CD4-positive, alpha-beta T cell treated with Interleukin-15 for 1 hour (primary cell): ENCODE measurements at regions not wholly inside any gene's neighbourhood (a gene's known extent, or its start where the extent isn't known, plus 50 kb on each side); places are given as distances from the start of the nearest gene placed in this dataset.
"Not testable (repeated sequence)": the region's sequence is repeated elsewhere in the genome, so short reads cannot be mapped to it uniquely, and the experiment has no call there.

Experiments used
- DNase-seq: peaks from one replicate; pipeline ENCODE4 v3.0.0-alpha.2; 2020

DNA sequence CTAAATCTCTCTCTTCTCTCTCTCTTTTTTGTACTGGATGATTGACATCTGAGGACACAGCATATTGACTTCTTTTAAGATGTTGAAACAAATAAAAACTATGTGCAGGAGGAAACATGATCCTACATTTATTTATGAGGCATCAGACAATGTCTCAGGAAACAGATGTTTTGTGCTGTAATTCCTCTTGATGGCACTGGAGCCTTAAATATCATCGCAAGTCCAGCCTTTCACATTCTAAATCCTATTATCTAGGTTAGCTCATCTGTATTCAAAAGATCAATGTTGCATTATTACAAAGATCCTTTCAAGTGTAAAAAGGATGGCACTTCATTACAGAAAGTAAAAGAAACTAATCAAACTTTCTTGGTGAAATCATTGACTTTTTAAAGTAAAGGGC, 63.9 kb downstream of the MAT2B start:
- no peak for DNase-seq

DNA sequence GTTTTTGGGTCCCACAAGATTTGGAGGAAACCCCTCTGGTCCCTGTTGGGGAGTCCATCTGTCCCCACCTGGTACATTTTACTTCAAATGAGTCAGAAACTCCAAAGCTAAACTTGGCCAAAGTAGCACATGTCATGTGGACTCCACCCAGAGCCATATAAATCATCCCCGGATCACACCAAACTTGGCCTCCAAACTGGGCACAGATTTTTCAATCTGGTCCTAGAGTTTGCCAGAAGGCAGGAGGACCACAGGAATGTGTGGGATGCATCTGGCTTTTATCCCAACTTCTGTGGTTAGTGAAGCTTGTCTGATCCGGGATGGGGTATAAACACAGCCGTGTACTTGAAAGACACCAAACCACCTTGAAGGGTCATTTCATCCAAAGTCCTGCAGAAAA, 66.3 kb downstream of the MAT2B start:
- no peak for DNase-seq

DNA sequence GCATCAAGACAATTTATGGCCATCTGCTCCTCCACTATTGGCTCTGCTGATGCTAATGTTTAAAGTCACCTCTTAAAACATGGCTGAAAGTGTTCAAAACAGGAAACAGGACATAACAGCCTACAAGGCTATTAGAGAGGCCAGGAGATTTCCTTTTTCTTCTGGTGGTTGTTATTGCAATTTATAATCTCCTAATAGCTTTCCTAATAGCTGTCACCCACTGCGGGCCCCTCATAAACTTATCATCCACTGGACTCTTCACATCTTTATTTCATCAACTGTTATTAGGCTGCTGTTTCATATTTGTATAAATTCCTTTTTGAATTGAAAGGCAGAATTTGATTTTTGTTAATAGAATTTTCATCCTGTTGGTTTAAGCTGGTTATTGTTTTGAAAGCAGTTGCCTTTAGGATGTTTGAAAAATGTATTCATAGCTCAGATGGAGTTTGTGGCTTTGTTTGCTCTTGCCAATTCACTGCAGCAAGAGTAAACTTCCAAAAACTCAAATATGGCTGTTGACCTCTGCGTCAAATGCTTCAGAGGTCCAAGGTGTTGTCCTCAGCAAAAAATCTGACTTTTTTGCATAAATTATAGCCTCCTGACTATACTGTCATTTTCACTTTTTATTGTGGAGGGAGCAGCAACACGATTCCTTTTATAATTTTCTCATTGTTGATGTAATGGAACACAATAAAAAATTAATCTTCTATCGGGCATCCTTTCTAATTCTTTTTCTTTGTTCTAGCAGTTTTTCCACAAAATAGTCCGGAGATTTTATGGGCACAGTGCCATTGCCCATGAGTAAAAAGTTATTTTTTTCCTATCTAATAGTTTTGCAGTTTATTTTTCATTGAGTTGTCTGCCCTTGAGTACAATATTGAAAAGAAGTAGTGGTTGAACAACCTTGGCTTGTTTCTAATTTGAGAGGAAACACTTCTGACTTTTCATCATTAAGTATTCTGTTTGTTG, 69.3 kb downstream of the MAT2B start:
- DNase-seq: no peak

- DNase-seq: no peak
Measured at GRCh38 chr5:163578652-163579051, 73.2 kb downstream of the MAT2B start.

- no peak for DNase-seq
Measured at GRCh38 chr5:163579729-163580128, 74.3 kb downstream of the MAT2B start.

- no peak for DNase-seq
Measured at GRCh38 chr5:163580516-163580915, 75.1 kb downstream of the MAT2B start.

GRCh38 chr5:163583491-163584153, 78.2 kb downstream of the MAT2B start:
- DNase-seq: not testable (repeated sequence)

GRCh38 chr5:163585206-163585605, 79.8 kb downstream of the MAT2B start:
- no peak for DNase-seq

DNA sequence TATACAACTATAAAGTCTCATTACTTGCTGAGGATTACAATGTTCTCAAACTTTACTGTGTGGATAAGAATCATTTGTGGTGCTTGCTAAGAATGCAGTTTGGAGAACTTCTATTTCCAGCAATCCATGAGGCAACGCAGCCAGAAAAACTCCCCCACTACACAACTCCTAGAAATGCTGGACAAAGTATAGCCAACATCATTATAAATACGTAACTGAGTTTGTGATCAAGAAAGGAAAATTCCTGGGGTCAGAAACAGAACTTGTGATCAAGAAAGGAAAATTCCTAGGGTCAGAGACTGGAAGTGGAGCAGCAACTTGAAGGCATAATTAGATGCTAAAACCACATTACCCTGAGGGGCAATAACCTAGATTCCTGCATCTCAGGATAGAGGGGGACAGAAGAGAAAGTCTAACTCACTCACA, 81.1 kb downstream of the MAT2B start:
- DNase-seq: no peak

DNA sequence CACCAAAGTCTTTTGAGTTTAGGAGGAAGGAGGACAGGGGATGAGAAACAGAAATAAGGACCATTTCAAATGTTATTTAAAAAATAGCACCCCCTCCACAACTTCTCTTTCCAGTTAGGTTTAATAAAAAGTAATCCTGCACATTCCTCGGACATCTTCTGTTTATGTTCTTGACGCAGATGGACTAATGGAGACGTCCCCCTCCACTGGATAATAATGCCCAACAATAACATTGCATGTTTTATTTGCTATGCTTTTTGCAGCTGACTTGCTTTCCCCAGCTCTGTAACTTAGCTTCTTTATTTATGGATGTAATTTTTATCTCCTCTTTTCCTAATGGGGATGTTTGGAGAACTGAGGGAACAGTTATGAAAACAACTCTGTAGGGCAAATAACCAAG, 89.5 kb downstream of the MAT2B start:
- no peak for DNase-seq

- no peak for DNase-seq
Measured at GRCh38 chr5:163595932-163596607, 90.7 kb downstream of the MAT2B start.

DNA sequence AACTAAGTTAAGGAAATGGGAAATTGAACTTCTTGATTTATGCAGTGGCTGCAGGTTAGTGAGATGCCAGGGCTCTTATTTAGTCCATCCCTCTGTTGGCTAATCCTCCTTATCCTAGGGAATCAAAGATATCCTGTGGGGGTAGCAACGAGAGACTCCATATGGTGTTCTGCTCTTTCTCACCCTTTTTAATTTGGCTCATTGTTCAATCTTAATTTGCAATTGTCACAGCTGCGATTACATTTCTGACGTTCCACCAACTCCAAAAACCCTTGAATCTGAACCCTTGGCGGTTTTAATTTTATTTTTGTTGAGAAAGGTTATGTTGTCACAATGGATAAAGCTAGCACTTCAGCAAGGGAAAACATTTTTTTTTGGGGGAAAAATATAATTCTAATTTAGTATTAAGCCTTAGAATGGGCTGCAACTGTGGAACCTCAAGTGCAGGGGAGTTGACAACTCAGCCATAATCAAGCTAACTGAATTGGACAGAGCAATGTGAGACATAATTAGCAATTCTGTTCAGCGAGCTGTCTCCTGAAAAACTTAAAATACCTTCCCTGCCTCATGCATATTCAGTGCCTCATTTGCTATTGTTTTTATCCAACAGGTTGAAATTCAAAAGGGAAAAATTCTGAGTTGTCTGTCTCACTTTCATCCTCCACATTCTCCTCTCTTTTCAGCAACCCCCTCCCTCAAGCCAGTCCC, 91.3 kb downstream of the MAT2B start:
- no peak for DNase-seq

GRCh38 chr5:163604013-163604412, 98.6 kb downstream of the MAT2B start:
- no peak for DNase-seq

DNA sequence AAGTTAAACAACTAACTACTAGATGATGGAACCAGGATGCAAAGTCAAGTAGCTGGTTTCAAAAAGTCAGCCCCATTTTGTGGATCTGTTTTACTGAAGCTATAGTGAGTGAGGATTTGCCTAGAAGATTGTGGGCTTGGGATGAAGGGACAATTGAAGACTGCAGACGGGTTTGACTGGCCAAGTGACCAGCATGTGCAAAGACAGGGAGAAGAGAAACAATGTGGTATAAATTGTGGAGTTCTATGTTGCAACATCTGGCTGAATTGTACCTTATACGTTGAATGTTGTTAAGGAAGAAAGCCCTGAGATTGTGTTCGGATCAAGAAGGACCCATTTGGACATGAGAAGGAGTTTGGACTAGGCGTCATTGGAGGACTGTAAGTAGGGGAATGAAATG, 101.8 kb downstream of the MAT2B start:
- DNase-seq: no peak

- DNase-seq: no peak
Measured at GRCh38 chr5:163608621-163609020, 103.2 kb downstream of the MAT2B start.

DNA sequence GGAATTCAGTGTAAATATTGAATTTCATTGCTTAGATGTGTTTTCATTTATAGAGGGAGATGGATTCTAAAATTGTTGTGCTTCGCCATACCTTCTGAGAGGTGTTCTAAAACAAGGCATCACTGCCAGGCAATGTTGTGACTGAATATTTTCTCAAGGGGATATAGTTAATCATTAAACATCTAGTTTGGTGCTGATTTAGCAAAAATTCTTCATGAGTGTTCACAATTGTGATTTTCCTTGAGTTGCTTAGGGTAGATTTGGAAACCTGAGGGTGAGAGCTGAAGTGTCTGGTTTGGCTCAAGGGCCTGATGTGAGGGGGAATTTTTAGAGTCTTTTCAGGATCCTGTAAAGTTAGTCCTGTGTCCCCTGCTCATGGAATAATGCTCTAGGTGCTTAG, 104.5 kb downstream of the MAT2B start:
- DNase-seq: no peak

GRCh38 chr5:163612358-163613149, 107.1 kb downstream of the MAT2B start:
- no peak for DNase-seq

DNA sequence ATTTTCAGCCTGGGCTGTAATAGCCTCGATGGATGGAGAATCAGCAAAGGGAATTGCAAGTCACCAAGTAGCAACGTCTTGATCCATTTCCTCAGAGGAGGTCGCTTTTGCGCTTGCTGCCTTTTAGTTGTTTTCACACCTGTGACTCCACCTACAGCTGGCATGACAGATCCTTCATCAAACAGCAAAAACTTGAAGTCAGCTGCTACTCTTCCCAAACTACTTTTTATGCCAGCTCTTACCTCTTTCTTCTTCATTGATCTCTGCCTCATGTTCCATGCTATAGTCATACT, 107.7 kb downstream of the MAT2B start:
- no peak for DNase-seq

- DNase-seq: no peak
Measured at GRCh38 chr5:163614787-163615186, 109.4 kb downstream of the MAT2B start.

GRCh38 chr5:163619273-163619934, 114.0 kb downstream of the MAT2B start:
- DNase-seq: no peak

DNA sequence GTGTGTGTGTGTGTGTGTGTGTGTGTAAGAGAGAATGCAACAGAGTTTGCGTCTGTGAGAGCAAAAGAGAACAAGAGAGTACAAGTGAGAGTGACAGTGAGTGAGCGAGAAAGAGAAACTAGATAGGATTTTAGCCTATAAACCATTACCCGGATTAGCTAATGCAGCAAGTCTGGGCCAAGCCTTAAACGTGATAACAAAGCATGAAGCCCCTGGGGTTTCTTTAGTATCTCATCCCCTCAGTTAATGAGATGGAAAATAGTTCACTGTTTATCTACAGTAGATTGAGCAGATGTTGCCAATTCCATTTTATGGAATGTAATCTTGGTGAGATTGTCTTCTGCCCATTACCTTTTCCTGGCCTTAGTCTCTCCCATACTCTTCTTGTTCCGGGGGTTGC, 114.5 kb downstream of the MAT2B start:
- no peak for DNase-seq

DNA sequence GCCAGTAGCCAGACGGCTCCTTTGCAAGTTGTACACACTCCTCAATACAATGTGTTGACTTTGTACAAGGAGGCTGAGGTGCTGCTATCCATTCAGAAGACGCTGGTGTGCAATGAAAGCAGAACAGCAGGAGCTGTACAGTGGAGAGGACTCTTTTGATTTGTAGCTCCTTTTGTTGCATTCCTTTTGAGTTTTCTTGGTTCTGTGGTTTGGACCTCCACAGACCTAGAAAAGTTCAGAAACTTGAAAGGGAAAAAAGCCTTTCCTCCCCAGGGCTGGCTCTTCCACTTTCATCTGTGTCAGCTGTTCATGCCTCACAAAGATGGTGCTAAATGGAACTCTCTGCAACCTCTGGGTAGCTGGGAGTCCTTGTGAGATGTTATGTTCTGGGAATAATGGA, 117.4 kb downstream of the MAT2B start:
- DNase-seq: no peak
